Astrocyte (in vitro differentiated cells and primary cell): ENCODE measurements at regions not wholly inside any gene's neighbourhood (a gene's known extent, or its start where the extent isn't known, plus 50 kb on each side); places are given as distances from the start of the nearest gene placed in this dataset.
"Not testable (repeated sequence)": the region's sequence is repeated elsewhere in the genome, so short reads cannot be mapped to it uniquely, and the experiment has no call there.

Experiments
- DNase-seq: peaks from one replicate; pipeline ENCODE4 v3.0.0-alpha.2; 2010; ENCODE audit warnings: low read depth
- FAIRE-seq: peaks from 2 replicates; lab custom pipeline; 2011; peaks lifted over from hg19 to GRCh38; lab: Jason Lieb, UNC
- H2AFZ ChIP-seq: 2 replicates; pipeline ENCODE4 v1.6.0; 2012; ENCODE audit warnings: low read depth, low read length, inconsistent platforms
- H3K27ac ChIP-seq: 2 replicates; pipeline ENCODE4 v1.5.1; 2011; ENCODE audit warnings: low read depth, low read length, inconsistent platforms
- H3K27me3 ChIP-seq: 2 replicates; pipeline ENCODE4 v1.6.0; 2011; ENCODE audit warnings: low read length, inconsistent platforms; ENCODE audit not compliant: insufficient read depth
- H3K36me3 ChIP-seq: 2 replicates; pipeline ENCODE4 v1.5.1; 2011; ENCODE audit warnings: low read length, inconsistent platforms; ENCODE audit not compliant: insufficient read depth
- H3K4me1 ChIP-seq: 2 replicates; pipeline ENCODE4 v1.5.1; 2011; ENCODE audit warnings: low read length, inconsistent platforms; ENCODE audit not compliant: insufficient read depth
- H3K4me2 ChIP-seq: 2 replicates; pipeline ENCODE4 v1.6.0; 2012; ENCODE audit warnings: low read length, inconsistent platforms
- H3K4me3 ChIP-seq: 2 replicates; pipeline ENCODE4 v1.5.1; 2011; ENCODE audit warnings: low read depth, mild to moderate bottlenecking, low read length, inconsistent platforms; ENCODE audit not compliant: insufficient read depth
- H3K79me2 ChIP-seq: 2 replicates; pipeline ENCODE4 v1.6.0; 2012; ENCODE audit warnings: mild to moderate bottlenecking, low read length, inconsistent platforms; ENCODE audit not compliant: insufficient read depth
- H3K9ac ChIP-seq: 2 replicates; pipeline ENCODE4 v1.6.0; 2012; ENCODE audit warnings: mild to moderate bottlenecking, low read length, inconsistent platforms
- H3K9me3 ChIP-seq: 2 replicates; pipeline ENCODE4 v1.5.1; 2012; ENCODE audit warnings: low read depth, mild to moderate bottlenecking, low read length, inconsistent platforms; ENCODE audit not compliant: insufficient read depth
- H4K20me1 ChIP-seq: 2 replicates; pipeline ENCODE4 v1.6.0; 2012; ENCODE audit warnings: low read length, inconsistent platforms; ENCODE audit not compliant: insufficient read depth
- H3K27ac Mint-ChIP-seq: one replicate; pipeline ENCODE4 v1.8.0; 2021; ENCODE audit warnings: mild to moderate bottlenecking, mixed read lengths; ENCODE audit not compliant: unreplicated experiment
- H3K27me3 Mint-ChIP-seq: one replicate; pipeline ENCODE4 v1.8.0; 2021; ENCODE audit warnings: low read depth, mixed read lengths; ENCODE audit not compliant: unreplicated experiment
- H3K36me3 Mint-ChIP-seq: one replicate; pipeline ENCODE4 v1.8.0; 2021; ENCODE audit warnings: low read depth, mixed read lengths; ENCODE audit not compliant: unreplicated experiment
- H3K4me1 Mint-ChIP-seq: one replicate; pipeline ENCODE4 v1.8.0; 2021; ENCODE audit warnings: low read depth, mixed read lengths; ENCODE audit not compliant: unreplicated experiment
- H3K4me3 Mint-ChIP-seq: one replicate; pipeline ENCODE4 v1.8.0; 2021; ENCODE audit warnings: mild to moderate bottlenecking, moderate library complexity, mixed read lengths; ENCODE audit not compliant: unreplicated experiment
- H3K9me3 Mint-ChIP-seq: one replicate; pipeline ENCODE4 v1.8.0; 2021; ENCODE audit warnings: mild to moderate bottlenecking, mixed read lengths; ENCODE audit not compliant: unreplicated experiment
- EZH2 ChIP-seq: IDR thresholded peaks from 2 replicates; pipeline ENCODE4 v1.6.1; 2012; ENCODE audit warnings: mild to moderate bottlenecking, low read length, inconsistent platforms; ENCODE audit not compliant: insufficient read depth
- TF ChIP-seq, protein P1 (sequence below): IDR thresholded peaks from 2 replicates; pipeline ENCODE4 v1.5.1; 2011; ENCODE audit warnings: low read depth, mild to moderate bottlenecking, inconsistent platforms, low read length, moderate library complexity; ENCODE audit not compliant: insufficient read depth

DNA sequence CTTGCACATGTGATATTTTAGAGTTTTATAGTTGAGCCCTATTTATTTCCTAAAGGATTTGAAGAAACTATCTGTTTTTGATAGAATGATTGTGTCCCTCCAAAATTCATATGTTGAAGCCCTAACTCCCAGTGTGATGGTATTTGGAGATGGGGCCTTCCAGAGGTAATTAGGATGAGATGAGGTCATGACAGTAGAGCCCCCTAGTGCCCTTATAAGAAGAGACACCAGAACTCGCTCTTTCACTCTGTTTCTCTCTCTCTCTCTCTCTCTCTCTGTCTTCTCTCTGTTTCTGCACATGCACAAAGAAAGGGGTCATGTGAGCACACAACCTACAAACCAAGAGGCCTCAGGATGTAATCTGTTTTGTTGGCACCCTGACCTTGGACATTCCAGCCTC is 921.9 kb upstream of the DIAPH2 start:
- Mint-ChIP-seq H3K4me3 (no peak overlapping the region), H3K36me3 (no peaks in the 10 kb centered on the region), H3K4me1 (no peaks in the 10 kb centered on the region), H3K27me3 (no peaks in the 10 kb centered on the region), H3K27ac (no peak overlapping the region), H3K9me3 (no peaks in the 10 kb centered on the region)
- FAIRE-seq, result peak; percentile 64
- Histone ChIP-seq H3K4me2 (no peak overlapping the region), H3K79me2 (no peaks in the 10 kb centered on the region), H3K36me3 (no peaks in the 10 kb centered on the region), H3K9me3 (no peaks in the 10 kb centered on the region), H3K4me1 (no peaks in the 10 kb centered on the region), H3K27me3 (no peaks in the 10 kb centered on the region), H3K27ac (no peak overlapping the region), H3K9ac (no peak overlapping the region), H4K20me1 (no peaks in the 10 kb centered on the region), H3K4me3 (no peak overlapping the region), H2AFZ (no peak overlapping the region)
- DNase-seq, result no peak
- TF ChIP-seq EZH2, result no peak
- TF ChIP-seq, protein P1, sequence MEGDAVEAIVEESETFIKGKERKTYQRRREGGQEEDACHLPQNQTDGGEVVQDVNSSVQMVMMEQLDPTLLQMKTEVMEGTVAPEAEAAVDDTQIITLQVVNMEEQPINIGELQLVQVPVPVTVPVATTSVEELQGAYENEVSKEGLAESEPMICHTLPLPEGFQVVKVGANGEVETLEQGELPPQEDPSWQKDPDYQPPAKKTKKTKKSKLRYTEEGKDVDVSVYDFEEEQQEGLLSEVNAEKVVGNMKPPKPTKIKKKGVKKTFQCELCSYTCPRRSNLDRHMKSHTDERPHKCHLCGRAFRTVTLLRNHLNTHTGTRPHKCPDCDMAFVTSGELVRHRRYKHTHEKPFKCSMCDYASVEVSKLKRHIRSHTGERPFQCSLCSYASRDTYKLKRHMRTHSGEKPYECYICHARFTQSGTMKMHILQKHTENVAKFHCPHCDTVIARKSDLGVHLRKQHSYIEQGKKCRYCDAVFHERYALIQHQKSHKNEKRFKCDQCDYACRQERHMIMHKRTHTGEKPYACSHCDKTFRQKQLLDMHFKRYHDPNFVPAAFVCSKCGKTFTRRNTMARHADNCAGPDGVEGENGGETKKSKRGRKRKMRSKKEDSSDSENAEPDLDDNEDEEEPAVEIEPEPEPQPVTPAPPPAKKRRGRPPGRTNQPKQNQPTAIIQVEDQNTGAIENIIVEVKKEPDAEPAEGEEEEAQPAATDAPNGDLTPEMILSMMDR, result no peak

GRCh38 chrX:95764972-95765451 is 919.6 kb upstream of the DIAPH2 start:
- FAIRE-seq (peak; percentile 95), DNase-seq (peak; percentile 4)
- H3K27ac Mint-ChIP-seq, result no peak overlapping the region
- H3K9ac ChIP-seq, result no peak overlapping the region
- H3K4me1 ChIP-seq, result no peaks in the 10 kb centered on the region
- no peaks in the 10 kb centered on the region for H4K20me1 ChIP-seq
- no peak overlapping the region for H3K4me3 ChIP-seq
- no peak for TF ChIP-seq EZH2
- TF ChIP-seq, protein P1, result peak; percentile 39
- H3K36me3 ChIP-seq, result no peaks in the 10 kb centered on the region
- no peaks in the 10 kb centered on the region for H3K27me3 ChIP-seq
- H3K4me1 Mint-ChIP-seq, result no peaks in the 10 kb centered on the region
- no peak overlapping the region for H2AFZ ChIP-seq
- H3K36me3 Mint-ChIP-seq, result no peaks in the 10 kb centered on the region
- no peaks in the 10 kb centered on the region for H3K9me3 ChIP-seq
- H3K4me2 ChIP-seq, result no peak overlapping the region
- H3K27me3 Mint-ChIP-seq, result no peaks in the 10 kb centered on the region
- no peak overlapping the region for H3K4me3 Mint-ChIP-seq
- H3K79me2 ChIP-seq, result no peaks in the 10 kb centered on the region
- no peaks in the 10 kb centered on the region for H3K9me3 Mint-ChIP-seq
- no peak overlapping the region for H3K27ac ChIP-seq

- not testable (repeated sequence) for H2AFZ ChIP-seq, H3K4me1 ChIP-seq, H4K20me1 ChIP-seq, H3K4me2 ChIP-seq, DNase-seq, H3K4me3 Mint-ChIP-seq, H3K27ac ChIP-seq, H3K9me3 ChIP-seq, H3K9me3 Mint-ChIP-seq, H3K4me3 ChIP-seq, H3K27ac Mint-ChIP-seq, H3K36me3 Mint-ChIP-seq, H3K27me3 Mint-ChIP-seq, H3K4me1 Mint-ChIP-seq, FAIRE-seq, H3K79me2 ChIP-seq, H3K27me3 ChIP-seq, H3K36me3 ChIP-seq, H3K9ac ChIP-seq
These were observed 913.4 kb upstream of the DIAPH2 start for GRCh38 chrX:95771198-95771597.
